NT2/D1 (cell line): ENCODE measurements at regions not wholly inside any gene's neighbourhood (a gene's known extent, or its start where the extent isn't known, plus 50 kb on each side); places are given as distances from the start of the nearest gene placed in this dataset.
A peak's percentile ranks its signal among the peaks of the same experiment; 100 is the strongest.

Experiments
- DNase-seq: peaks from one replicate; pipeline ENCODE4 v3.0.0-alpha.2; 2011; ENCODE audit warnings: low read depth, low spot score
- H3K27me3 ChIP-seq: 2 replicates; pipeline ENCODE4 v1.6.0; 2011; ENCODE audit warnings: mild to moderate bottlenecking; ENCODE audit not compliant: insufficient read length, insufficient read depth
- H3K36me3 ChIP-seq: 2 replicates; pipeline ENCODE4 v1.6.1; 2011; ENCODE audit warnings: mild to moderate bottlenecking, low read length, mixed read lengths; ENCODE audit not compliant: insufficient read depth, insufficient read length
- H3K4me1 ChIP-seq: 2 replicates; pipeline ENCODE4 v1.5.1; 2011; ENCODE audit not compliant: insufficient read depth, insufficient read length
- H3K4me3 ChIP-seq: 2 replicates; pipeline ENCODE4 v1.5.1; 2011; ENCODE audit warnings: low read depth; ENCODE audit not compliant: insufficient read length
- H3K9ac ChIP-seq: 2 replicates; pipeline ENCODE4 v1.6.0; 2011; ENCODE audit warnings: low read depth; ENCODE audit not compliant: insufficient read length
- H3K9me3 ChIP-seq: 2 replicates; pipeline ENCODE4 v1.5.1; 2011; ENCODE audit warnings: mild to moderate bottlenecking, low read length; ENCODE audit not compliant: insufficient read depth
- SUZ12 ChIP-seq: IDR thresholded peaks from 2 replicates; pipeline ENCODE4 v1.6.1; 2011; ENCODE audit not compliant: insufficient read length, insufficient read depth; ENCODE audit errors: extremely low read depth
- YY1 ChIP-seq: IDR thresholded peaks from 2 replicates; pipeline ENCODE4 v1.6.1; 2011; ENCODE audit not compliant: insufficient read length, insufficient read depth
- ZNF274 ChIP-seq: IDR thresholded peaks from 2 replicates; pipeline ENCODE4 v1.6.1; 2011; ENCODE audit warnings: mild to moderate bottlenecking, low read depth, low read length

- Histone ChIP-seq H3K9me3 (peaks cover 18% of the 10 kb centered on the region), H3K4me3 (no peak overlapping the region), H3K27me3 (no peaks in the 10 kb centered on the region), H3K4me1 (no peaks in the 10 kb centered on the region), H3K36me3 (no peaks in the 10 kb centered on the region), H3K9ac (no peak overlapping the region)
- TF ChIP-seq YY1 (no peak), ZNF274 (no peak)
- DNase-seq = no peak
These were observed 96.9 kb upstream of the LARGE1 start for GRCh38 chr22:34017205-34017604.

- Histone ChIP-seq H3K9me3 (peaks cover 10% of the 10 kb centered on the region), H3K9ac (no peak overlapping the region), H3K36me3 (no peaks in the 10 kb centered on the region), H3K4me1 (no peaks in the 10 kb centered on the region), H3K4me3 (no peak overlapping the region), H3K27me3 (no peaks in the 10 kb centered on the region)
- no peak for DNase-seq
- TF ChIP-seq ZNF274 = no peak
- TF ChIP-seq YY1 = no peak
- no peak for TF ChIP-seq SUZ12
These were observed 99.0 kb upstream of the LARGE1 start for GRCh38 chr22:34019190-34019845.

GRCh38 chr22:34035209-34035608 is 114.9 kb upstream of the LARGE1 start:
- no peaks in the 10 kb centered on the region for H3K27me3 ChIP-seq
- no peak overlapping the region for H3K4me3 ChIP-seq
- no peak for DNase-seq
- H3K36me3 ChIP-seq = no peaks in the 10 kb centered on the region
- no peaks in the 10 kb centered on the region for H3K9me3 ChIP-seq
- no peak overlapping the region for H3K9ac ChIP-seq
- TF ChIP-seq ZNF274 (no peak), YY1 (no peak), SUZ12 (no peak)
- no peaks in the 10 kb centered on the region for H3K4me1 ChIP-seq

- DNase-seq = no peak
- Histone ChIP-seq H3K9me3 (no peaks in the 10 kb centered on the region), H3K9ac (no peak overlapping the region), H3K4me1 (no peaks in the 10 kb centered on the region), H3K27me3 (no peaks in the 10 kb centered on the region), H3K36me3 (no peaks in the 10 kb centered on the region), H3K4me3 (no peak overlapping the region)
- no peak for TF ChIP-seq YY1
- TF ChIP-seq ZNF274 = no peak
- no peak for TF ChIP-seq SUZ12
These were observed 116.7 kb upstream of the LARGE1 start for GRCh38 chr22:34036931-34037330.

- no peak overlapping the region for H3K9ac ChIP-seq
- H3K27me3 ChIP-seq = no peaks in the 10 kb centered on the region
These were observed 118.7 kb upstream of the LARGE1 start for GRCh38 chr22:34038801-34039555.

GRCh38 chr22:34045311-34045710 is 125.0 kb upstream of the LARGE1 start:
- TF ChIP-seq YY1 = no peak
- TF ChIP-seq ZNF274 = no peak
- no peak for TF ChIP-seq SUZ12
- H3K36me3 ChIP-seq = no peaks in the 10 kb centered on the region
- no peaks in the 10 kb centered on the region for H3K27me3 ChIP-seq
- no peaks in the 10 kb centered on the region for H3K9me3 ChIP-seq
- H3K4me1 ChIP-seq = no peaks in the 10 kb centered on the region
- no peak overlapping the region for H3K4me3 ChIP-seq
- no peak for DNase-seq
- H3K9ac ChIP-seq = no peak overlapping the region

More at GRCh38 chr22:34038801-34039555, 118.7 kb upstream of the LARGE1 start:
- Histone ChIP-seq H3K9me3 (no peaks in the 10 kb centered on the region), H3K36me3 (no peaks in the 10 kb centered on the region), H3K4me3 (no peak overlapping the region), H3K4me1 (no peaks in the 10 kb centered on the region)
- no peak for TF ChIP-seq ZNF274
- no peak for TF ChIP-seq SUZ12
- TF ChIP-seq YY1 = no peak
- no peak for DNase-seq

- Histone ChIP-seq H3K4me3 (no peak overlapping the region), H3K27me3 (no peaks in the 10 kb centered on the region), H3K9me3 (peaks cover 21% of the 10 kb centered on the region; the same call in 1 of the 2 replicates), H3K9ac (no peak overlapping the region), H3K36me3 (no peaks in the 10 kb centered on the region), H3K4me1 (no peaks in the 10 kb centered on the region)
- TF ChIP-seq ZNF274 (no peak), SUZ12 (no peak), YY1 (no peak)
- peak; percentile 18 for DNase-seq
These were observed 135.4 kb upstream of the LARGE1 start for GRCh38 chr22:34055525-34056200.
